SIG-M5 (cell line): ENCODE measurements at regions not wholly inside any gene's neighbourhood (a gene's known extent, or its start where the extent isn't known, plus 50 kb on each side); places are given as distances from the start of the nearest gene placed in this dataset.
"Not testable (repeated sequence)": the region's sequence is repeated elsewhere in the genome, so short reads cannot be mapped to it uniquely, and the experiment has no call there.

Experiments used
- DNase-seq: peaks from one replicate; lab custom pipeline; 2025; lab: John Stamatoyannopoulos, UW

DNA sequence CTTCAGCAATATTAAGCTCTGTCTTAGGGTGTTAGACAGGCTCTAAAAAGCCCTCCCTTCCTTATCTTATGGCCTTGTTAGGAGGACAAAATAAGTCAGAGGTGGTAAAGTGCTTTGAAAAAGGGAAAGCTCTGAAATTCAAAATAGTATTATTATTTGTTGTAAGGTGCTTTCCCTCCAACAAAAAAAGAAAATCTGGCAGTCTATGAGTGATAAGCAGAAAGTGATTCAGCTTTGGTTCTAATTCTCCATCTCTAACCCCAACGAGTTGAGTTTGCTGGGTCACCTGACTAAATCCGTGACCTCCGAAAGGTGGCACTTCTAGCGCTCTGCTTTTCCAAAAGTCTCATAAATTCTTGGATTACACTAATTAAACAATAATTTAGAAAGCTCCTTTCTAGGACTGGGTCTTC is 305.1 kb downstream of the BCL2L11 start:
- not testable (repeated sequence) for DNase-seq

- DNase-seq = not testable (repeated sequence)
Measured at GRCh38 chr2:111427346-111427745, 306.6 kb downstream of the BCL2L11 start.

GRCh38 chr2:111428915-111429314 is 308.2 kb downstream of the BCL2L11 start:
- DNase-seq = not testable (repeated sequence)

DNA sequence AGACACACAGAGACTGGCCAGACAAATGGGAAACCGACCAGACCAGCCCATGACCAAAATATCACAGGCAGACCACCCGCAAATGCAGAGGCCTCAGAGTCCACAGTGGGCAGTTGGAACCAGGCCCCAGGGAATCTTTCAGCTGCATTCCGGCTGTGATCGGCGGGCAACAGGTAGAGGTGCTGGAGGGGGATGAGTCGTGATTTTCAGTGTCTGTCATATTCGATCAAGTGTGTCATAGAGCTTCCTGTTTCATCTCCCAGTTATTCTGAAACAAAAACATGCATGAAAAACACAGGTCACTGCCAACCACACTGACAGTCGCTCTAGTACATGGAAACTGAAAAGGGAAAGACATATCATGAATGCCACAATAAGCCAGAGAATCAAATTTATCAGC is 308.6 kb downstream of the BCL2L11 start:
- DNase-seq = not testable (repeated sequence)

GRCh38 chr2:111430817-111431661 is 310.3 kb downstream of the BCL2L11 start:
- DNase-seq = not testable (repeated sequence)

DNA sequence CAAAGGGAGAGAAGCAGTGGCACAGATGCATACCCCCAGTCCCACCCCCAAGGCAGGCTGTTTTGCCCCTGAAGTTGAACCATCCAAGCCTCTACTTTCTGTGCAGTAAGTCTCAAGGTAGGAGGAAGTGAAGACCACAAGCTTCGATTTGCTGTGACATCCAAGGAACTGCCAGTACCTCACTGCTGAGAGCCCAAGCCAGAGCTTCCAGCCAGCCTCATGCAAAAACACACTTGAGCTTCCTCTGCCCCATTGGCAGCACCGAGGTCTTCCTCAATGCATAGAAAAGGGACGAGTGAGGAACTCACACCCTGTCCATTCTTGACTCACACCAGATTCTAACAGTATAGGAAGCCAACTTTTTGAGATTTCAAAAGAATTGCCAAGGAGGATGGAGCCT is 311.7 kb downstream of the BCL2L11 start:
- DNase-seq = not testable (repeated sequence)

- DNase-seq = not testable (repeated sequence)
Measured at GRCh38 chr2:111432916-111433499, 312.3 kb downstream of the BCL2L11 start.

DNA sequence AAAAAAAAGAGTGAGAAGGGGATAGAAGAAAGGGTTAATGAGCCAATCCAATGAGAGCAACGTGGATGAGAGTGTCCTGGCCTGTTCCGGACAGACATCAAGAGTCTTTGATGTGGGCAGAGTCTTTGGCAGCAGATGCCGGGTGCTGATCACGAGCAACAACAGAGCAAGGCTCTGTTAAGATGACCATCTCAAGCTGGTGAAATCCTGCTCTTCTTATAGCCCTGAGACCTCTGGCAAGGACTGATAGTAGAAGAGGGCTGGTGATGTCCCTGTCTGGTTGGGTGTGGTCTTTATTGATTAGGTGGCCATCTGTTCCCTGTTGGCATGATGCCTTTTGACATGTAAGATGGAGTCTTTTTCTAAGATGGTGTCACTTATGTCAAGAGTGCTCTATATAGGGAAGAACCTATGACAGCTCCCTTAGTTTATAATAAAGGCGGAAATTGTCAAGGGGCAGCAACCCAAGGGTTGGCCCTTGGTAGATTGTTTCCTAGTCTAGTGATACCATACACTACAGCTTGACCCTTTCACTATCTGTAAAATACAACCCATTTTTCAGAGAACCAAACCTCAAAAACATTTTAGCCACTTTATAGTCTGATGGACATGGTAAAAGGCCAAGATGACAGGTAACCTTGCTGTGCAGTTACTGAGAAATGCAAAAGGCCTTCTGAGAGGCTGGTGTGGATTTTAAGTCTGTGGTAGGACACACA is 313.3 kb downstream of the BCL2L11 start:
- DNase-seq = not testable (repeated sequence)

DNA sequence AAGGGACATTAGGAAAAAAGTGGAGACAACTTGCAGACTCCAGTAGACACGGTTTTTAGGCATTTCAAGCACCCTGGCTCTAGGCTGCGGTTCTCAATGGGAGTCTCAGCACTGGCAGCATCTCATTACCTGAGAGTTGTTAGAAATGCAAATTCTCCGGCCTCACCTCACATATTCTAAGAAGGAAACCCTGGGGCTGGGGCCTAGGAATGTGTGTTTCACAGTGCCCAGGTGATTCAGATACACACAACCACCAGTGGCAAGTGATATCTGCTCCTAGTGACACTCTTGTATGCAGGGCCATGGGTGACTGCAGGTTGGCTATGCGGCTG is 313.9 kb downstream of the BCL2L11 start:
- DNase-seq = not testable (repeated sequence)

DNA sequence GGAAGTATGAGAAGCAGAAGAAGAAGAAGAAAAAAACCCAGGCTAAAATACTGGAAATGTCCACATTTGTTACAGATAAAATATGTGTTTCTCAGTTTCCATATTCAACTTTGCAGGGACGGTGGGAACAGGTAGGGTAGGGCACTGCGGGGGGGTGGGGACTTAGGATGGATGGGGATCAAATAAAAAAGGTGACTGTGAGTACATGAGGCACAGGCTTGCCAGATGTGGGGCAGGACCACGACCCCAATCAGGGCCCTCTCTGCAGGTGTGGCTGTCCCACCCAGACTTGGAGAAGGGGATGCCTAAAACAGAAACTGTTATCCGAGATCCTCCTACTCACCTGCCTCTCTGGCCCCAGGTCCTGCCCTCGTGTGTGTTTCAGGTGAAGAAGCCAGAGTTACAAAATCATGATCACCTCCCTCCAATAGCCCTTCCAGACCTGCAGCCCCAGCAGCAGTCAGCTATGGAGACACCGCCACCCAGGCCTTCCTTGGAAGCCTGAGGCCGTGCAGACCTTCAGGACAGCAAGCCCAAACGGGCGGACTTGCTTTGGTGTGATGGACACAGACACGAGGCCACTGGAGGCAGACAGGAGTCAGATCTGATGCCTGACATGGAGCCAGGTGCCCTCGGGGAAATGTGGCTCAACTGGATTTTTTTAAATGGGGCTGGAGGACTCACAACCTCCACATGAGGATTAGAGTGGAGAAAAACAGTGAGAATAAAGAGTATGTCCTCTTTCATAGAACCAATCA is 315.0 kb downstream of the BCL2L11 start:
- not testable (repeated sequence) for DNase-seq

- not testable (repeated sequence) for DNase-seq
Measured at GRCh38 chr2:111436411-111436810, 315.7 kb downstream of the BCL2L11 start.

- not testable (repeated sequence) for DNase-seq
Measured at GRCh38 chr2:111437288-111437990, 316.7 kb downstream of the BCL2L11 start.

GRCh38 chr2:111438161-111438560 is 317.4 kb downstream of the BCL2L11 start:
- not testable (repeated sequence) for DNase-seq

DNA sequence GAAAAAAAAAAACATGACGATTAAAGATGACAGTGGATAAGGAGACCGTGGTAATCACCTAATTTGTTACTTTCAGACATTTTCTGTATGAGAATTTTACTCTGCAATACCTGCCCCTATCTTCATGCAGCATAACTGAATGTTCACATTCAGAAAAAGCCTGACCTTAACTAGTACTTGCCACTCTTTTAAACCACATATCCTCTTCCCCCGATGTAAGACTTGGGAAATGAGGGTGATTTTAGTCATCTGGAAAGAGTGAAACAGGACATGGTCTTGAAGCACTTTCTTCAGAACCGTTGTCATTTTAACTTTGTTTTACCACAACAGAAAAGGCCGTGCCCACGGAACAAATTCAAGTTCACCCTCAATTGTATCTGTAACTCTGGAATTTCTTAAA is 318.5 kb downstream of the BCL2L11 start:
- not testable (repeated sequence) for DNase-seq

DNA sequence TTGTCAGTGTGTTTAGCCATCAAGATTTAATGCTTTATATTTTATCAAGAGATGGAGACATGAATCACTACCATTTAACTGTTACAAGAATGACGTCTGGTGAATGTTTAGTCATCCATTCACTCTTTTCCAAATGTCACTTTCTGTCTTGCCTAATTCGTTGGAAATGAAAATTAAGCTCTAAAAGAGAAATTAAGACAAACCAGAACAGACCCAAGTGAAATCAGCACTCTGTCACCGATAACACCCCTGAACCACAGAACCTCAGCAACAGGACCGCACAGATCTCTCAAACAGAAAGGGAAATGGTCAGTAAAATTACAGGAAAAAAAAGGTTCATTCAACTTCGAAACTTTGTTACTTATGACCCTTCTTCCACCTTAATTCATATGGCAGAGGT is 320.9 kb downstream of the BCL2L11 start:
- DNase-seq = not testable (repeated sequence)

- DNase-seq = not testable (repeated sequence)
Measured at GRCh38 chr2:111442767-111443454, 322.2 kb downstream of the BCL2L11 start.

GRCh38 chr2:111444516-111444915 is 323.8 kb downstream of the BCL2L11 start:
- not testable (repeated sequence) for DNase-seq

- DNase-seq = not testable (repeated sequence)
Measured at GRCh38 chr2:111445191-111445929, 324.6 kb downstream of the BCL2L11 start.

DNA sequence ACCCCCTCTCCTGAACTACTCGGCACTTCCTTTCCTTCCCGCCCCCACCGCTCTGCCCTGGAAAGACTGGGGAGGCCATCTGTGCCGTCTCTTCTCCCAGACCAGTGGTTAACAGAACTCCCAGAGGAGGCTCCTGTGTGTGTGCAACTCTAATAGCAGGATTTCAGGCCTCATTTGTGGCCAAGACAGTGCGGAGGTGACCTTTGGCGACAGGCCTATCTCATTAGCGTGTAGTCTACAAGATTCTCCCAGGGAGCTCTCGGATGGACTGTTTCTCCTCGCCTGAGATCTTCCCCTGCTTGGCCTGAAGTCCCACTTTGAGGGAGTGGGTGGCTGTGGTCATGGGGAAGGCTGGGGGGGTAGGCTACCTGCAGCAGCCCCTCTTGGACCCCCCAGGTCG is 325.2 kb downstream of the BCL2L11 start:
- DNase-seq = not testable (repeated sequence)

DNA sequence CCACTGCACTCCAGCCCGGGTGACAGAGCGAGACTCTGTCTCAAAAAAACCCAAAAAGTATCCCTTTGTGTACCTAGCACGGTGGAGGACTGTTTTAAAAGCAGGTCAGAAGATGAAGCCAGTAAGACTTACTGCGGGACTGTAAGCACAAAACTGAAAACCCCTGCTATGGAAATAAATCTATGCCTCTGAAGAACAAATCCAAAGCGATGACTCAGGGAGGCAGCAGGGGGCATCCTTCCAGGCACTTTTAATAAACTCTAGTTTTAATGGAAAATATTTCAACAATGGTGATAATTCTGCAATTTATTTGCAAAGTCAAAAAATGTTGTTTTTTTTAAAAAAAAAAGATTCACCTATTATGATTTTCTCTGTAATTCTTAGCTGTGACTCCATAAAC is 326.8 kb downstream of the BCL2L11 start:
- DNase-seq = not testable (repeated sequence)
